Liver (tissue), 8 donors: ENCODE measurements at regions not wholly inside any gene's neighbourhood (a gene's known extent, or its start where the extent isn't known, plus 50 kb on each side); places are given as distances from the start of the nearest gene placed in this dataset.

Experiments used
- DNase-seq: peaks from one replicate; pipeline ENCODE4 v3.0.0-alpha.2; 2017; ENCODE audit warnings: low spot score
- H3K27ac ChIP-seq, 2 donors: one replicate each; pipeline ENCODE4 v1.7.0; 2013; ENCODE audit warnings: inconsistent platforms in 2 of 2, low read length in 2 of 2, control low read depth in 1 of 2, low read depth in 1 of 2, mild to moderate bottlenecking in 1 of 2
- H3K27me3 ChIP-seq, 4 donors: one replicate each; pipeline versions ENCODE4 v1.6.1 to v1.7.0; 2013; ENCODE audit warnings: low read length in 3 of 4, inconsistent platforms in 1 of 4, mild to moderate bottlenecking in 1 of 4, moderate library complexity in 1 of 4; ENCODE audit not compliant: control insufficient read depth in 4 of 4, insufficient read depth in 4 of 4
- H3K36me3 ChIP-seq, 4 donors: one replicate each; pipeline versions ENCODE4 v1.6.1 to v1.7.0; 2013; ENCODE audit warnings: low read length in 3 of 4, mild to moderate bottlenecking in 3 of 4, low read depth in 1 of 4, moderate library complexity in 1 of 4; ENCODE audit not compliant: control insufficient read depth in 4 of 4, insufficient read depth in 3 of 4
- H3K4me1 ChIP-seq, 4 donors: one replicate each; pipeline versions ENCODE4 v1.6.1 to v1.7.0; 2013; ENCODE audit warnings: low read length in 3 of 4, mild to moderate bottlenecking in 3 of 4, moderate library complexity in 1 of 4; ENCODE audit not compliant: control insufficient read depth in 4 of 4, insufficient read depth in 4 of 4
- H3K4me3 ChIP-seq, 3 donors: one replicate each; pipeline versions ENCODE4 v1.6.1 to v1.7.0; 2013; ENCODE audit warnings: low read length in 3 of 3, control low read depth in 1 of 3, low read depth in 1 of 3, mild to moderate bottlenecking in 1 of 3
- H3K9ac ChIP-seq, 2 donors: one replicate each; pipeline ENCODE4 v1.7.0; 2013; ENCODE audit warnings: low read length in 2 of 2, mild to moderate bottlenecking in 2 of 2, moderate library complexity in 2 of 2, control low read depth in 1 of 2, low read depth in 1 of 2
- H3K9me3 ChIP-seq, 4 donors: one replicate each; pipeline versions ENCODE4 v1.6.1 to v1.7.0; 2013; ENCODE audit warnings: low read length in 3 of 4; ENCODE audit not compliant: control insufficient read depth in 4 of 4
- EGR1 ChIP-seq, 2 donors: IDR thresholded peaks; 2 replicates each; pipeline ENCODE4 v1.6.1; 2016 to 2018; ENCODE audit warnings: antibody characterized with exemption in 2 of 2, low read depth in 2 of 2
- FOXA1 ChIP-seq: IDR thresholded peaks from 2 replicates; pipeline ENCODE4 v1.6.1; 2016; ENCODE audit warnings: antibody characterized with exemption
- FOXA2 ChIP-seq: IDR thresholded peaks from 2 replicates; pipeline ENCODE4 v1.6.1; 2016; ENCODE audit warnings: antibody characterized with exemption
- GABPA ChIP-seq, 2 donors: IDR thresholded peaks in 1 of 2; conservative IDR thresholded peaks in 1 of 2; 2 replicates each; pipeline ENCODE4 v1.6.1; 2016; ENCODE audit warnings: antibody characterized with exemption in 2 of 2, mild to moderate bottlenecking in 1 of 2, moderate library complexity in 1 of 2
- HNF4A ChIP-seq, 2 donors: conservative IDR thresholded peaks; 2 replicates each; pipeline ENCODE4 v1.6.1; 2016; ENCODE audit warnings: antibody characterized with exemption in 2 of 2, mild to moderate bottlenecking in 2 of 2
- HNF4G ChIP-seq: IDR thresholded peaks from 2 replicates; pipeline ENCODE4 v1.6.1; 2016; ENCODE audit warnings: antibody characterized with exemption
- NR2F2 ChIP-seq: IDR thresholded peaks from 2 replicates; pipeline ENCODE4 v1.6.1; 2016; ENCODE audit warnings: antibody characterized with exemption
- RAD21 ChIP-seq, 2 donors: IDR thresholded peaks; 2 replicates each; pipeline ENCODE4 v1.6.1; 2016; ENCODE audit warnings: antibody characterized with exemption in 2 of 2, mild to moderate bottlenecking in 2 of 2
- SP1 ChIP-seq: IDR thresholded peaks from 2 replicates; pipeline ENCODE4 v1.6.1; 2018; ENCODE audit warnings: antibody characterized with exemption, mild to moderate bottlenecking
- TAF1 ChIP-seq: conservative IDR thresholded peaks from 2 replicates; pipeline ENCODE4 v1.6.1; 2016; ENCODE audit warnings: antibody characterized with exemption, mild to moderate bottlenecking
- YY1 ChIP-seq: IDR thresholded peaks from 2 replicates; pipeline ENCODE4 v1.6.1; 2016; ENCODE audit warnings: antibody characterized with exemption, mild to moderate bottlenecking
- WGBS: extraction: QIAGEN DNeasy Blood & Tissue Kit; methylation state at CpG from one replicate; pipeline ENCODE4 v1.1.7; 2013; 5-methylcytosine and 5-hydroxymethylcytosine counted together
- TF ChIP-seq, protein P1 (sequence below): IDR thresholded peaks from 2 replicates; pipeline ENCODE4 v1.6.1; 2016; ENCODE audit warnings: antibody characterized with exemption
- TF ChIP-seq, protein P2 (sequence below): IDR thresholded peaks from 2 replicates; pipeline ENCODE4 v1.6.1; 2016; ENCODE audit warnings: antibody characterized with exemption, mild to moderate bottlenecking
- TF ChIP-seq, protein P3 (sequence below): fragments of 150-350 bp; IDR thresholded peaks from 2 replicates; pipeline ENCODE4 v1.5.1; 2017; ENCODE audit warnings: improper control_type of control experiment, low read depth, low read length; ENCODE audit not compliant: missing input control
- TF ChIP-seq, protein P4 (sequence below): IDR thresholded peaks from 2 replicates; pipeline ENCODE4 v1.6.1; 2016; ENCODE audit warnings: antibody characterized with exemption
- TF ChIP-seq, protein P5 (sequence below): IDR thresholded peaks from 2 replicates; pipeline ENCODE4 v1.6.1; 2016; ENCODE audit warnings: antibody characterized with exemption
- donor health status: healthy.
- donor health status: healthy.
- donor health status: healthy.
- donor health status: healthy.
- donor health status: healthy.

DNA sequence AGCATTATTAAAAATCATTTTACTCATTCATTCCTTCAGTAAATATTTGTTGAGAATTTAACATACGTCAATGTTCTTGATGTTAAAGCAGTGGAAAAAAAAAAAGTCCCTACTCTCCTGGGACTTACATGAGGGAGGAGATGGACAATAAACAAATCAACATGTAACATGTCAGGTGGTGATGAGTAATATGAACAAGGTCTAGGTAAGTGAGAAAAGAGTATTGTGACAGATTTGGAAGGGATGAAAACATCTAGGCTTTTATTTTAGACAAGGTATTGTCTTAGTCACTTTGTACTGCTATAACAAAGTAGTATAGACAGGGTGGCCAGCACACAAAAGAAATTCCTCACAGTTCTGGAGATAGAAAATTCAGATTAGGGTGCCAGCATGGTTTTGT lies 167.2 kb downstream of the FSCB start:
- Histone ChIP-seq H3K9me3 (no peaks in the 10 kb centered on the region), H3K4me1 (no peaks in the 10 kb centered on the region), H3K9ac (no peak overlapping the region), H3K36me3 (no peaks in the 10 kb centered on the region), H3K4me3 (no peak overlapping the region), H3K27me3 (no peaks in the 10 kb centered on the region), H3K27ac (no peak overlapping the region)
- 78% methylated on average over 1 of the region's 1 CpG for WGBS
- TF ChIP-seq GABPA (IDR thresholded peaks at IDR 0.05 in 1 of 2, conservative IDR thresholded peaks at IDR 0.05 in 1 of 2) (no peak), HNF4G (no peak), FOXA1 (no peak)
- TF ChIP-seq, protein P1, sequence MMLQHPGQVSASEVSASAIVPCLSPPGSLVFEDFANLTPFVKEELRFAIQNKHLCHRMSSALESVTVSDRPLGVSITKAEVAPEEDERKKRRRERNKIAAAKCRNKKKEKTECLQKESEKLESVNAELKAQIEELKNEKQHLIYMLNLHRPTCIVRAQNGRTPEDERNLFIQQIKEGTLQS: no peak
- no peak for DNase-seq

DNA sequence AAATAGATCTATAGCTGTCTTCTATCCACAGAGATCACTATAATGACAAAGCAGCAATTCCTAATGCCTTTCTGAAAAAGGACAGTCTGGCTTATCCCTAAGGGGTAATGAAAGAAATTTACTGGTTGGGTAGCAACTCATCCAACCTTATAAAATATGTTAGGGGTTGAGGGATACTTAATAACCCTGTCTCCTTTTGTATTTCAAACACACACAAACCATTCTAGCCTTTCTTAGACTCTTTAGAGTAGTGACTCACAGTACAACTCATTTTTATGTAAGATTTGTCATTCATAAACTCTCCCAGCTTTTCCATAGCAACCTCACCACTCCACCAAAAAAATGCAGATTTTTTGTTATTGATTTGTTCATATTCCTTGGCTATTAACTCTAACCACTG lies 167.9 kb downstream of the FSCB start:
- no peaks in the 10 kb centered on the region for H3K27me3 ChIP-seq
- no peaks in the 10 kb centered on the region for H3K36me3 ChIP-seq
- H3K27ac ChIP-seq: no peak overlapping the region
- H3K9me3 ChIP-seq: no peaks in the 10 kb centered on the region
- H3K4me1 ChIP-seq: no peaks in the 10 kb centered on the region
- no peak overlapping the region for H3K4me3 ChIP-seq
- TF ChIP-seq, protein P2, sequence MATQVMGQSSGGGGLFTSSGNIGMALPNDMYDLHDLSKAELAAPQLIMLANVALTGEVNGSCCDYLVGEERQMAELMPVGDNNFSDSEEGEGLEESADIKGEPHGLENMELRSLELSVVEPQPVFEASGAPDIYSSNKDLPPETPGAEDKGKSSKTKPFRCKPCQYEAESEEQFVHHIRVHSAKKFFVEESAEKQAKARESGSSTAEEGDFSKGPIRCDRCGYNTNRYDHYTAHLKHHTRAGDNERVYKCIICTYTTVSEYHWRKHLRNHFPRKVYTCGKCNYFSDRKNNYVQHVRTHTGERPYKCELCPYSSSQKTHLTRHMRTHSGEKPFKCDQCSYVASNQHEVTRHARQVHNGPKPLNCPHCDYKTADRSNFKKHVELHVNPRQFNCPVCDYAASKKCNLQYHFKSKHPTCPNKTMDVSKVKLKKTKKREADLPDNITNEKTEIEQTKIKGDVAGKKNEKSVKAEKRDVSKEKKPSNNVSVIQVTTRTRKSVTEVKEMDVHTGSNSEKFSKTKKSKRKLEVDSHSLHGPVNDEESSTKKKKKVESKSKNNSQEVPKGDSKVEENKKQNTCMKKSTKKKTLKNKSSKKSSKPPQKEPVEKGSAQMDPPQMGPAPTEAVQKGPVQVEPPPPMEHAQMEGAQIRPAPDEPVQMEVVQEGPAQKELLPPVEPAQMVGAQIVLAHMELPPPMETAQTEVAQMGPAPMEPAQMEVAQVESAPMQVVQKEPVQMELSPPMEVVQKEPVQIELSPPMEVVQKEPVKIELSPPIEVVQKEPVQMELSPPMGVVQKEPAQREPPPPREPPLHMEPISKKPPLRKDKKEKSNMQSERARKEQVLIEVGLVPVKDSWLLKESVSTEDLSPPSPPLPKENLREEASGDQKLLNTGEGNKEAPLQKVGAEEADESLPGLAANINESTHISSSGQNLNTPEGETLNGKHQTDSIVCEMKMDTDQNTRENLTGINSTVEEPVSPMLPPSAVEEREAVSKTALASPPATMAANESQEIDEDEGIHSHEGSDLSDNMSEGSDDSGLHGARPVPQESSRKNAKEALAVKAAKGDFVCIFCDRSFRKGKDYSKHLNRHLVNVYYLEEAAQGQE: no peak
- no peak for TF ChIP-seq HNF4A (conservative IDR thresholded peaks at IDR 0.05)
- TF ChIP-seq GABPA (IDR thresholded peaks at IDR 0.05 in 1 of 2, conservative IDR thresholded peaks at IDR 0.05 in 1 of 2): no peak
- no peak for TF ChIP-seq YY1
- TF ChIP-seq, protein P1: no peak
- TF ChIP-seq EGR1 (IDR thresholded peaks at IDR 0.05; ENCODE audit: low read depth in 2 of 2): no peak
- TF ChIP-seq SP1: no peak
- no peak overlapping the region for H3K9ac ChIP-seq
- DNase-seq: no peak

DNA sequence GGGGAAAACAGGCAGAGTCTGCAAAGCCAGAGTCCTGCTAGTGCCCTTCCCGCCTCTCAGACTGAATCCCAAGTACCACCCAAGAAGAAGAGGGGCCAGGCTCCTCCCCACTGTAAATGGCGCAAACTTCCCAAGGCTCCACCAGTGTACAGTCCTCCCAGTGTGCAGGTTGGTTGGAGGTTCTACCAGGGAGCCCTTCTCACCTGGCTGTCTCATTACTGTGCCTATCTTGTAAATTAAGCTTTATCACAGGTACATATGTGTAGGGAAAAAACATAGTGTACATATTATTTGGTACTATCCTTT lies 189.7 kb downstream of the FSCB start:
- H3K9me3 ChIP-seq: peaks cover 0 to 2% (median under 1%) of the 10 kb centered on the region in 4 donors
- H3K36me3 ChIP-seq: no peaks in the 10 kb centered on the region
- H3K27ac ChIP-seq: no peak overlapping the region
- no peak for DNase-seq
- no peak overlapping the region for H3K4me3 ChIP-seq
- 81% methylated on average over 2 of the region's 2 CpGs for WGBS
- TF ChIP-seq, protein P3, sequence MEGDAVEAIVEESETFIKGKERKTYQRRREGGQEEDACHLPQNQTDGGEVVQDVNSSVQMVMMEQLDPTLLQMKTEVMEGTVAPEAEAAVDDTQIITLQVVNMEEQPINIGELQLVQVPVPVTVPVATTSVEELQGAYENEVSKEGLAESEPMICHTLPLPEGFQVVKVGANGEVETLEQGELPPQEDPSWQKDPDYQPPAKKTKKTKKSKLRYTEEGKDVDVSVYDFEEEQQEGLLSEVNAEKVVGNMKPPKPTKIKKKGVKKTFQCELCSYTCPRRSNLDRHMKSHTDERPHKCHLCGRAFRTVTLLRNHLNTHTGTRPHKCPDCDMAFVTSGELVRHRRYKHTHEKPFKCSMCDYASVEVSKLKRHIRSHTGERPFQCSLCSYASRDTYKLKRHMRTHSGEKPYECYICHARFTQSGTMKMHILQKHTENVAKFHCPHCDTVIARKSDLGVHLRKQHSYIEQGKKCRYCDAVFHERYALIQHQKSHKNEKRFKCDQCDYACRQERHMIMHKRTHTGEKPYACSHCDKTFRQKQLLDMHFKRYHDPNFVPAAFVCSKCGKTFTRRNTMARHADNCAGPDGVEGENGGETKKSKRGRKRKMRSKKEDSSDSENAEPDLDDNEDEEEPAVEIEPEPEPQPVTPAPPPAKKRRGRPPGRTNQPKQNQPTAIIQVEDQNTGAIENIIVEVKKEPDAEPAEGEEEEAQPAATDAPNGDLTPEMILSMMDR: no peak
- TF ChIP-seq NR2F2 (no peak), SP1 (no peak), FOXA1 (no peak), FOXA2 (no peak), RAD21 (IDR thresholded peaks at IDR 0.05) (no peak), HNF4G (no peak), TAF1 (no peak), GABPA (IDR thresholded peaks at IDR 0.05 in 1 of 2, conservative IDR thresholded peaks at IDR 0.05 in 1 of 2) (no peak)
- TF ChIP-seq, protein P2: no peak
- TF ChIP-seq, protein P1: no peak
- TF ChIP-seq, protein P4, sequence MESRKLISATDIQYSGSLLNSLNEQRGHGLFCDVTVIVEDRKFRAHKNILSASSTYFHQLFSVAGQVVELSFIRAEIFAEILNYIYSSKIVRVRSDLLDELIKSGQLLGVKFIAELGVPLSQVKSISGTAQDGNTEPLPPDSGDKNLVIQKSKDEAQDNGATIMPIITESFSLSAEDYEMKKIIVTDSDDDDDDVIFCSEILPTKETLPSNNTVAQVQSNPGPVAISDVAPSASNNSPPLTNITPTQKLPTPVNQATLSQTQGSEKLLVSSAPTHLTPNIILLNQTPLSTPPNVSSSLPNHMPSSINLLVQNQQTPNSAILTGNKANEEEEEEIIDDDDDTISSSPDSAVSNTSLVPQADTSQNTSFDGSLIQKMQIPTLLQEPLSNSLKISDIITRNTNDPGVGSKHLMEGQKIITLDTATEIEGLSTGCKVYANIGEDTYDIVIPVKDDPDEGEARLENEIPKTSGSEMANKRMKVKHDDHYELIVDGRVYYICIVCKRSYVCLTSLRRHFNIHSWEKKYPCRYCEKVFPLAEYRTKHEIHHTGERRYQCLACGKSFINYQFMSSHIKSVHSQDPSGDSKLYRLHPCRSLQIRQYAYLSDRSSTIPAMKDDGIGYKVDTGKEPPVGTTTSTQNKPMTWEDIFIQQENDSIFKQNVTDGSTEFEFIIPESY: no peak
- TF ChIP-seq, protein P5, sequence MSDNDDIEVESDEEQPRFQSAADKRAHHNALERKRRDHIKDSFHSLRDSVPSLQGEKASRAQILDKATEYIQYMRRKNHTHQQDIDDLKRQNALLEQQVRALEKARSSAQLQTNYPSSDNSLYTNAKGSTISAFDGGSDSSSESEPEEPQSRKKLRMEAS: no peak
- no peak overlapping the region for H3K9ac ChIP-seq
- H3K27me3 ChIP-seq: no peaks in the 10 kb centered on the region
- no peaks in the 10 kb centered on the region for H3K4me1 ChIP-seq
